Panc1 (cell line): ENCODE measurements at regions not wholly inside any gene's neighbourhood (a gene's known extent, or its start where the extent isn't known, plus 50 kb on each side); places are given as distances from the start of the nearest gene placed in this dataset.

Experiments used
- POLR2AphosphoS5 ChIP-seq: IDR thresholded peaks from 2 replicates; pipeline ENCODE4 v1.6.1; 2012; ENCODE audit warnings: mild to moderate bottlenecking, low read depth, low read length, moderate library complexity
- TCF7L2 ChIP-seq: IDR thresholded peaks from 2 replicates; pipeline ENCODE4 v1.6.1; 2011; ENCODE audit warnings: mild to moderate bottlenecking, low read depth, low read length, inconsistent platforms
- TF ChIP-seq, protein P1 (sequence below): fragments of 450-650 bp; IDR thresholded peaks from 2 replicates; pipeline ENCODE4 v1.5.1; 2017; ENCODE audit warnings: mild to moderate bottlenecking

DNA sequence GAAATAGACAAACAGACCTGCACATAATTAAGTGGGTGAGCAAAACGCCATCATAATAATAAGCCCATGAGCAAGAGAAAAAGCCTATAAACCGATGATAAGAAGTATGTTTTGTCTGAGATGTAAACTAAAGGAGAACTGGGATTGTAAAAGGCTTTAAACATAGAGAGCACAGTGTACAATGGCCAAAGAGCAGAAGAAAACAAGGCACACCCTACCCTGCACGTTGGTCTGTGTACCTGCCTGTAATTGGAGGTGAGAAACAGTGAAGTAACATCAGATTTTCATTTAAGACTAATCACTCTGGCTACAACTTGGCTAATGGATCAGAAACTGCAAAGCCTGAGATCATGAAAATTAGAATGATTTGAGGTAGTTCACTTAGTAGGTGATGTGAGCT, 1094.7 kb upstream of the GYPC start:
- TF ChIP-seq, protein P1, sequence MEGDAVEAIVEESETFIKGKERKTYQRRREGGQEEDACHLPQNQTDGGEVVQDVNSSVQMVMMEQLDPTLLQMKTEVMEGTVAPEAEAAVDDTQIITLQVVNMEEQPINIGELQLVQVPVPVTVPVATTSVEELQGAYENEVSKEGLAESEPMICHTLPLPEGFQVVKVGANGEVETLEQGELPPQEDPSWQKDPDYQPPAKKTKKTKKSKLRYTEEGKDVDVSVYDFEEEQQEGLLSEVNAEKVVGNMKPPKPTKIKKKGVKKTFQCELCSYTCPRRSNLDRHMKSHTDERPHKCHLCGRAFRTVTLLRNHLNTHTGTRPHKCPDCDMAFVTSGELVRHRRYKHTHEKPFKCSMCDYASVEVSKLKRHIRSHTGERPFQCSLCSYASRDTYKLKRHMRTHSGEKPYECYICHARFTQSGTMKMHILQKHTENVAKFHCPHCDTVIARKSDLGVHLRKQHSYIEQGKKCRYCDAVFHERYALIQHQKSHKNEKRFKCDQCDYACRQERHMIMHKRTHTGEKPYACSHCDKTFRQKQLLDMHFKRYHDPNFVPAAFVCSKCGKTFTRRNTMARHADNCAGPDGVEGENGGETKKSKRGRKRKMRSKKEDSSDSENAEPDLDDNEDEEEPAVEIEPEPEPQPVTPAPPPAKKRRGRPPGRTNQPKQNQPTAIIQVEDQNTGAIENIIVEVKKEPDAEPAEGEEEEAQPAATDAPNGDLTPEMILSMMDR: no peak
- no peak for TF ChIP-seq TCF7L2
- TF ChIP-seq POLR2AphosphoS5: no peak
